ENCODE measurements at regions not wholly inside any gene's neighbourhood (a gene's known extent, or its start where the extent isn't known, plus 50 kb on each side); places are given as distances from the start of the nearest gene placed in this dataset.
"Not testable (repeated sequence)": the region's sequence is repeated elsewhere in the genome, so short reads cannot be mapped to it uniquely, and the experiment has no call there.

DNA sequence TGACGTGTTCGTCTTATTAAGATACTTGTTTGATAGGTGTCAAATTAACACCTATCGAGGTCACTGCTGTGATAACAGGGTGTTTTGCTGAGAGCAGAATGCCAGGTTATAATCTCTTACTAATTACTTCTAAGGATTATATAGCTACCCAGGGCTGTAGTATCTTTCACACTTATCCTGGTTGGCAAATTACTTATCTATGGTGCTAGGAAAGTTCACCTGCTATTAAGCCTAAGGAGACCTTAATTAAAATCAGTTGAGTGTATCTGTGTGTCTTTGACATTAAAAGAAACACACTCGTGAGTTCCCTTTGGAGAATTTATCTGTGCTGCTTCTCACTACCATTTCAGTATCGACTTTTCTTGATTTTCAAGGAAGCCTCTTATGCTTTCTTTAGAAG lies 301.6 kb upstream of the SLC16A7 start (continued):
- TF ChIP-seq, protein P1, sequence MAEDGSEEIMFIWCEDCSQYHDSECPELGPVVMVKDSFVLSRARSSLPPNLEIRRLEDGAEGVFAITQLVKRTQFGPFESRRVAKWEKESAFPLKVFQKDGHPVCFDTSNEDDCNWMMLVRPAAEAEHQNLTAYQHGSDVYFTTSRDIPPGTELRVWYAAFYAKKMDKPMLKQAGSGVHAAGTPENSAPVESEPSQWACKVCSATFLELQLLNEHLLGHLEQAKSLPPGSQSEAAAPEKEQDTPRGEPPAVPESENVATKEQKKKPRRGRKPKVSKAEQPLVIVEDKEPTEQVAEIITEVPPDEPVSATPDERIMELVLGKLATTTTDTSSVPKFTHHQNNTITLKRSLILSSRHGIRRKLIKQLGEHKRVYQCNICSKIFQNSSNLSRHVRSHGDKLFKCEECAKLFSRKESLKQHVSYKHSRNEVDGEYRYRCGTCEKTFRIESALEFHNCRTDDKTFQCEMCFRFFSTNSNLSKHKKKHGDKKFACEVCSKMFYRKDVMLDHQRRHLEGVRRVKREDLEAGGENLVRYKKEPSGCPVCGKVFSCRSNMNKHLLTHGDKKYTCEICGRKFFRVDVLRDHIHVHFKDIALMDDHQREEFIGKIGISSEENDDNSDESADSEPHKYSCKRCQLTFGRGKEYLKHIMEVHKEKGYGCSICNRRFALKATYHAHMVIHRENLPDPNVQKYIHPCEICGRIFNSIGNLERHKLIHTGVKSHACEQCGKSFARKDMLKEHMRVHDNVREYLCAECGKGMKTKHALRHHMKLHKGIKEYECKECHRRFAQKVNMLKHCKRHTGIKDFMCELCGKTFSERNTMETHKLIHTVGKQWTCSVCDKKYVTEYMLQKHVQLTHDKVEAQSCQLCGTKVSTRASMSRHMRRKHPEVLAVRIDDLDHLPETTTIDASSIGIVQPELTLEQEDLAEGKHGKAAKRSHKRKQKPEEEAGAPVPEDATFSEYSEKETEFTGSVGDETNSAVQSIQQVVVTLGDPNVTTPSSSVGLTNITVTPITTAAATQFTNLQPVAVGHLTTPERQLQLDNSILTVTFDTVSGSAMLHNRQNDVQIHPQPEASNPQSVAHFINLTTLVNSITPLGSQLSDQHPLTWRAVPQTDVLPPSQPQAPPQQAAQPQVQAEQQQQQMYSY (CRISPR knock-in tag; IDR thresholded peaks at IDR 0.05) = no peak

DNA sequence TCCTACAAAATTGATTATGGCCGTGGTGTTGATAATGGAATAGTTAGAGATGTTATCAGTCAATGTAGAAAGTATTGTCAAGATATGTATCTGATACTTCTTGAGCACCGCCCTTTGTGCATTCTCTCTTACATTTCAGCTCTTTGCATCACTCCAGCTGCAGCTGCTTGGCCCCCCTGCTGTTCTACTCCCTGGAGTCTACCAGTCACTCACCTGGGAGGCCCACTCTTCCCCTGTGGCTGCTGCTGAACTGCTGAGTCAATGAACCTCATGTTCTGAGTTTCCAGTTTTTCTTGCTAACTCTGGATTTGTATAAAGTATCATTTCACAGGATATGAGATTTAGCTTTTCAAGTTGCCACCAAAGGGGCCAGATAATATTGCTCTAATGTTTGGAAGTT lies 312.8 kb upstream of the SLC16A7 start:
- ChIA-PET SMC1A (ENCODE audit: uncharacterized antibody, unreplicated experiment) (no interaction called here), CTCF (no interaction called here), RAD21 (ENCODE audit: unreplicated experiment) (no interaction called here), POLR2A (no interaction called here)
- intact Hi-C loops (cut with micrococcal nuclease; ENCODE audit: unreplicated experiment) (no loop called here), in situ Hi-C loops (cut with MboI) (no loop called here)
- H3K27me3 ChIP-seq (replicated peaks in 1 of 2; ENCODE audit: control insufficient read depth in 2 of 2, insufficient read depth in 2 of 2, low read length in 1 of 2) = no peaks in the 10 kb centered on the region
- no peaks in the 10 kb centered on the region for H4K20me1 ChIP-seq (ENCODE audit: control insufficient read depth, insufficient read depth)
- H3K79me2 ChIP-seq (ENCODE audit: control insufficient read depth, insufficient read depth, low read length) = no peaks in the 10 kb centered on the region
- no peaks in the 10 kb centered on the region for H3K36me3 ChIP-seq (ENCODE audit: control insufficient read depth in 2 of 2, insufficient read depth in 2 of 2, low read length in 1 of 2)
- no peak overlapping the region for H3K4me2 ChIP-seq (ENCODE audit: control insufficient read depth, insufficient read depth)
- no peak overlapping the region for H3K27ac ChIP-seq (ENCODE audit: control insufficient read depth, insufficient read depth)
- WGBS (ENCODE audit: insufficient coverage, insufficient replicate concordance, low lambda C conversion rate, missing lambda C conversion rate) = 0% methylated on average over 2 of the region's 2 CpGs
- no peaks in the 10 kb centered on the region for H3K4me1 ChIP-seq (ENCODE audit: control insufficient read depth, insufficient read depth, low read length)
- no peak for TF ChIP-seq NR2C2 (IDR thresholded peaks at IDR 0.05; ENCODE audit: borderline replicate concordance, control insufficient read depth, insufficient read length, low read depth)
- no peak for TF ChIP-seq TARDBP (IDR thresholded peaks at IDR 0.05; ENCODE audit: borderline replicate concordance)
- no peak for TF ChIP-seq ZNF274 (IDR thresholded peaks at IDR 0.05; ENCODE audit: insufficient read depth, insufficient read length)
- no peak for TF ChIP-seq SIN3A (IDR thresholded peaks at IDR 0.05; ENCODE audit: low read depth, low read length)
- TF ChIP-seq, protein P2, sequence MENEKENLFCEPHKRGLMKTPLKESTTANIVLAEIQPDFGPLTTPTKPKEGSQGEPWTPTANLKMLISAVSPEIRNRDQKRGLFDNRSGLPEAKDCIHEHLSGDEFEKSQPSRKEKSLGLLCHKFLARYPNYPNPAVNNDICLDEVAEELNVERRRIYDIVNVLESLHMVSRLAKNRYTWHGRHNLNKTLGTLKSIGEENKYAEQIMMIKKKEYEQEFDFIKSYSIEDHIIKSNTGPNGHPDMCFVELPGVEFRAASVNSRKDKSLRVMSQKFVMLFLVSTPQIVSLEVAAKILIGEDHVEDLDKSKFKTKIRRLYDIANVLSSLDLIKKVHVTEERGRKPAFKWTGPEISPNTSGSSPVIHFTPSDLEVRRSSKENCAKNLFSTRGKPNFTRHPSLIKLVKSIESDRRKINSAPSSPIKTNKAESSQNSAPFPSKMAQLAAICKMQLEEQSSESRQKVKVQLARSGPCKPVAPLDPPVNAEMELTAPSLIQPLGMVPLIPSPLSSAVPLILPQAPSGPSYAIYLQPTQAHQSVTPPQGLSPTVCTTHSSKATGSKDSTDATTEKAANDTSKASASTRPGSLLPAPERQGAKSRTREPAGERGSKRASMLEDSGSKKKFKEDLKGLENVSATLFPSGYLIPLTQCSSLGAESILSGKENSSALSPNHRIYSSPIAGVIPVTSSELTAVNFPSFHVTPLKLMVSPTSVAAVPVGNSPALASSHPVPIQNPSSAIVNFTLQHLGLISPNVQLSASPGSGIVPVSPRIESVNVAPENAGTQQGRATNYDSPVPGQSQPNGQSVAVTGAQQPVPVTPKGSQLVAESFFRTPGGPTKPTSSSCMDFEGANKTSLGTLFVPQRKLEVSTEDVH (IDR thresholded peaks at IDR 0.05; ENCODE audit: low read depth, partially characterized antibody) = no peak
- H3K9ac ChIP-seq (ENCODE audit: control insufficient read depth, insufficient read depth, low read length) = no peak overlapping the region
- H2AFZ ChIP-seq (ENCODE audit: control insufficient read depth, low read depth, low read length) = no peak overlapping the region
- FAIRE-seq (no peak), ATAC-seq (no peak), DNase-seq (ENCODE audit: low read depth, low spot score) (no peak)
- no peaks in the 10 kb centered on the region for H3K9me3 ChIP-seq (replicated peaks; ENCODE audit: control insufficient read depth, insufficient read depth, low read length)
- BruUV-seq (replicated peaks) = no TSS peak
- H3K4me3 ChIP-seq = no peak overlapping the region

DNA sequence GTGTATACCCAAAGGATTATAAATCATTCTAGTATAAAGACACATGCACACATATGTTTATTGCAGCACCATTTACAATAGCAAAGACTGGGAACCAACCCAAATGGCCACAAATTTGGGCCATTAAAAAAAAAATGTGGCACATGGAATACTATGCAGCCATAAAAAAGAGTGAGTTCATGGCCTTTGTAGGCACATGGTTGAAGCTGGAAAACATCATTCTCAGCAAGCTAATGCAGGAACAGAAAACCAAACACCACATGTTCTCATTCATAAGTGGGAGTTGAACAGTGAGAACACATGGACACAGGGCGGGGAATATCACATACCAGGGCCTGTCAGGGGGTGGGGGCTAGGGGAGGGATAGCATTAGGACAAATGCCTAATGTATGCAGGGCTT lies 322.3 kb upstream of the SLC16A7 start:
- intact Hi-C loops (cut with micrococcal nuclease; ENCODE audit: unreplicated experiment); in situ Hi-C loops (cut with MboI): not testable (repeated sequence)

More for the DNA sequence above, 322.3 kb upstream of the SLC16A7 start:
- H3K36me3 ChIP-seq (ENCODE audit: control insufficient read depth in 2 of 2, insufficient read depth in 2 of 2, low read length in 1 of 2); H3K27me3 ChIP-seq (replicated peaks in 1 of 2; ENCODE audit: control insufficient read depth in 2 of 2, insufficient read depth in 2 of 2, low read length in 1 of 2); H3K4me3 ChIP-seq; DNase-seq (ENCODE audit: low read depth, low spot score); H3K9ac ChIP-seq (ENCODE audit: control insufficient read depth, insufficient read depth, low read length); H3K4me1 ChIP-seq (ENCODE audit: control insufficient read depth, insufficient read depth, low read length); H3K27ac ChIP-seq (ENCODE audit: control insufficient read depth, insufficient read depth); H3K79me2 ChIP-seq (ENCODE audit: control insufficient read depth, insufficient read depth, low read length); POLR2A ChIA-PET; FAIRE-seq; RAD21 ChIA-PET (ENCODE audit: unreplicated experiment); H3K4me2 ChIP-seq (ENCODE audit: control insufficient read depth, insufficient read depth); H3K9me3 ChIP-seq (replicated peaks; ENCODE audit: control insufficient read depth, insufficient read depth, low read length); H2AFZ ChIP-seq (ENCODE audit: control insufficient read depth, low read depth, low read length); BruUV-seq (replicated peaks); ATAC-seq; H4K20me1 ChIP-seq (ENCODE audit: control insufficient read depth, insufficient read depth): not testable (repeated sequence)
- CTCF ChIA-PET = interaction anchor here (0.6 kb wide), 1 partner anchor 11 kb away, joined by 4 read pairs; no protein-coding TSS in a partner anchor
- 0% methylated on average over 1 of the region's 1 CpG for WGBS (ENCODE audit: insufficient coverage, insufficient replicate concordance, low lambda C conversion rate, missing lambda C conversion rate)
- SMC1A ChIA-PET (ENCODE audit: uncharacterized antibody, unreplicated experiment) = interaction anchor here (0.7 kb wide), 1 partner anchor 662 kb away, joined by 3 read pairs; no protein-coding TSS in a partner anchor

Measured in GM12878 (cell line).